NB4 (cell line): ENCODE measurements at regions not wholly inside any gene's neighbourhood (a gene's known extent, or its start where the extent isn't known, plus 50 kb on each side); places are given as distances from the start of the nearest gene placed in this dataset.
A peak's percentile ranks its signal among the peaks of the same experiment; 100 is the strongest.

ENCODE experiments used
- DNase-seq: peaks from one replicate; pipeline ENCODE4 v3.0.0; 2010; ENCODE audit warnings: low read depth
- H3K4me3 ChIP-seq: one replicate; pipeline ENCODE4 v1.5.1; 2011; ENCODE audit warnings: mild to moderate bottlenecking, low read depth, low read length, moderate library complexity
- CTCF ChIP-seq: IDR thresholded peaks from one replicate; pipeline ENCODE4 v1.5.1; 2012; ENCODE audit warnings: low read depth, low read length
- MAX ChIP-seq: IDR thresholded peaks from 2 replicates; pipeline ENCODE4 v1.6.1; 2011; ENCODE audit warnings: low read depth, low read length
- MYC ChIP-seq: IDR thresholded peaks from 2 replicates; pipeline ENCODE4 v1.6.1; 2011; ENCODE audit warnings: low read depth, low read length
- POLR2A ChIP-seq: IDR thresholded peaks from 2 replicates; pipeline ENCODE4 v1.6.1; 2011; ENCODE audit warnings: mild to moderate bottlenecking; ENCODE audit not compliant: insufficient read length; ENCODE audit errors: extremely low read depth

- TF ChIP-seq POLR2A (no peak), MYC (no peak), CTCF (no peak)
- no peak for DNase-seq
These were observed 55.2 kb downstream of the IRX2 start for GRCh38 chr5:2696156-2696807.

GRCh38 chr5:2695200-2695891 is 56.1 kb downstream of the IRX2 start:
- DNase-seq, result no peak
- TF ChIP-seq POLR2A (no peak), CTCF (no peak), MAX (no peak)
- no peak overlapping the region for H3K4me3 ChIP-seq

More at GRCh38 chr5:2696156-2696807, 55.2 kb downstream of the IRX2 start:
- H3K4me3 ChIP-seq, result no peak overlapping the region

- TF ChIP-seq MAX (no peak), POLR2A (no peak), CTCF (no peak), MYC (no peak)
- H3K4me3 ChIP-seq, result no peak overlapping the region
- no peak for DNase-seq
These were observed 59.9 kb downstream of the IRX2 start for GRCh38 chr5:2691530-2691929.

- DNase-seq, result no peak
- H3K4me3 ChIP-seq, result no peak overlapping the region
- TF ChIP-seq MYC (no peak), CTCF (no peak), POLR2A (no peak), MAX (no peak)
These were observed 61.2 kb downstream of the IRX2 start for GRCh38 chr5:2690293-2690692.

- no peak for DNase-seq
- no peak for TF ChIP-seq POLR2A
- TF ChIP-seq MAX, result no peak
- TF ChIP-seq CTCF, result no peak
- no peak for TF ChIP-seq MYC
- H3K4me3 ChIP-seq, result no peak overlapping the region
These were observed 62.9 kb downstream of the IRX2 start for GRCh38 chr5:2688586-2688985.

GRCh38 chr5:2687746-2688145 is 63.7 kb downstream of the IRX2 start:
- no peak for TF ChIP-seq CTCF
- TF ChIP-seq MYC, result no peak
- no peak for TF ChIP-seq POLR2A
- TF ChIP-seq MAX, result no peak
- peak; percentile 29 for DNase-seq
- no peak overlapping the region for H3K4me3 ChIP-seq
